ENCODE measurements at regions not wholly inside any gene's neighbourhood (a gene's known extent, or its start where the extent isn't known, plus 50 kb on each side); places are given as distances from the start of the nearest gene placed in this dataset.

DNA sequence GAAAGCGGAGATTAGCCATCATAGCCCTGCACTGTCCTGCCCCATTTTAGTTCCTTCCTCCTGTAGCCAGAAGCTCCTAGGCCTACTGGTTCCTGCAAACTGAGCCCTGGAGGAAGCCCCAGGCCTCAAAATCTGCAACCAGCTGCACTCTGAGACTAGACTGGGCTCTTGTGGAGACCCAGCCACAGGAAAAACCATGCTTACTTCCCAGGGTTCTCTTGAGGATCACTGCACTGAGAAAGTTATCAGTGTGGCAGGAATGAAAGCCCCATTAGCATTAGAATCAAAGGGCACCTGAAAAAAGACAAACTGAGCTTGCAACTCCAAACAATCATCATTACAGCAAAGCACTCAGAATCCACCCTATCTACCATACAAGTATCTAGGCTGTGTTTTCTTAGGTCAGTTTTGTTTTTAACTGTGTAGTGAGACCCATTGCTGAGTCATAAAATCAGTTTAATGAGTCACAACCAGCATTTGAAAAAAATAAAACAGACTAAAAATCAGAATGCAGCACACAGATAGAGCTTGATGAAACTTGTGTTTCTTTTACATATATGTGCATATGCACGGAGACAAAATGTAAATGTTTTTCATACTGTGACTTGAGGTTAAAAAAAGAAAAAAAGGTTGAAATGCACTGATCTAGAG, 91.0 kb downstream of the UNC5CL start:
- TF ChIP-seq, protein P1, sequence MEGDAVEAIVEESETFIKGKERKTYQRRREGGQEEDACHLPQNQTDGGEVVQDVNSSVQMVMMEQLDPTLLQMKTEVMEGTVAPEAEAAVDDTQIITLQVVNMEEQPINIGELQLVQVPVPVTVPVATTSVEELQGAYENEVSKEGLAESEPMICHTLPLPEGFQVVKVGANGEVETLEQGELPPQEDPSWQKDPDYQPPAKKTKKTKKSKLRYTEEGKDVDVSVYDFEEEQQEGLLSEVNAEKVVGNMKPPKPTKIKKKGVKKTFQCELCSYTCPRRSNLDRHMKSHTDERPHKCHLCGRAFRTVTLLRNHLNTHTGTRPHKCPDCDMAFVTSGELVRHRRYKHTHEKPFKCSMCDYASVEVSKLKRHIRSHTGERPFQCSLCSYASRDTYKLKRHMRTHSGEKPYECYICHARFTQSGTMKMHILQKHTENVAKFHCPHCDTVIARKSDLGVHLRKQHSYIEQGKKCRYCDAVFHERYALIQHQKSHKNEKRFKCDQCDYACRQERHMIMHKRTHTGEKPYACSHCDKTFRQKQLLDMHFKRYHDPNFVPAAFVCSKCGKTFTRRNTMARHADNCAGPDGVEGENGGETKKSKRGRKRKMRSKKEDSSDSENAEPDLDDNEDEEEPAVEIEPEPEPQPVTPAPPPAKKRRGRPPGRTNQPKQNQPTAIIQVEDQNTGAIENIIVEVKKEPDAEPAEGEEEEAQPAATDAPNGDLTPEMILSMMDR (optimal IDR thresholded peaks at IDR 0.05 in 1 of 3, IDR thresholded peaks at IDR 0.05 in 1 of 3, conservative IDR thresholded peaks at IDR 0.05 in 1 of 3; ENCODE audit: extremely low read depth in 1 of 3, insufficient read depth in 2 of 3, low read length in 3 of 3): no peak
- no peak for TF ChIP-seq EZH2 (IDR thresholded peaks at IDR 0.05; ENCODE audit: low read length)
